ENCODE measurements at regions not wholly inside any gene's neighbourhood (a gene's known extent, or its start where the extent isn't known, plus 50 kb on each side); places are given as distances from the start of the nearest gene placed in this dataset.

DNA sequence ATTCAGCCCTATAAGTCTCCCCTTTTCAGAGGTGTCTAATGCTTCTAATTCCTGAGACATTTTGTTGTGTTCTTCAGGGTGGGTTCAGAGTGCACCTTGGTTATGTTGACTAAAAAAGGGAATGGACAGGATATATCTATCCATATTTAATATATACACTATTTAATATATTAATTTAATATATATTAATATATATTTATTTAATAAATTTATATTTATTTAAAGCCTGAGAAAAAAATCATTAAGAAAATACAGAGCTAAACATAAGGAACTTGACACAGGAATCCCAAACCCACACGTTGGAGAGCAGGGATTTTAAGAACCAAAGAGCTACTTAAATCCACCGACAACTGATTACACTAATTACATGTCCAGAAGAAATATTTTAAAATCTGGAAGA, 674.2 kb upstream of the KIRREL3 start:
- TF ChIP-seq, protein P1, sequence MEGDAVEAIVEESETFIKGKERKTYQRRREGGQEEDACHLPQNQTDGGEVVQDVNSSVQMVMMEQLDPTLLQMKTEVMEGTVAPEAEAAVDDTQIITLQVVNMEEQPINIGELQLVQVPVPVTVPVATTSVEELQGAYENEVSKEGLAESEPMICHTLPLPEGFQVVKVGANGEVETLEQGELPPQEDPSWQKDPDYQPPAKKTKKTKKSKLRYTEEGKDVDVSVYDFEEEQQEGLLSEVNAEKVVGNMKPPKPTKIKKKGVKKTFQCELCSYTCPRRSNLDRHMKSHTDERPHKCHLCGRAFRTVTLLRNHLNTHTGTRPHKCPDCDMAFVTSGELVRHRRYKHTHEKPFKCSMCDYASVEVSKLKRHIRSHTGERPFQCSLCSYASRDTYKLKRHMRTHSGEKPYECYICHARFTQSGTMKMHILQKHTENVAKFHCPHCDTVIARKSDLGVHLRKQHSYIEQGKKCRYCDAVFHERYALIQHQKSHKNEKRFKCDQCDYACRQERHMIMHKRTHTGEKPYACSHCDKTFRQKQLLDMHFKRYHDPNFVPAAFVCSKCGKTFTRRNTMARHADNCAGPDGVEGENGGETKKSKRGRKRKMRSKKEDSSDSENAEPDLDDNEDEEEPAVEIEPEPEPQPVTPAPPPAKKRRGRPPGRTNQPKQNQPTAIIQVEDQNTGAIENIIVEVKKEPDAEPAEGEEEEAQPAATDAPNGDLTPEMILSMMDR (conservative IDR thresholded peaks at IDR 0.05 in 1 of 2, IDR thresholded peaks at IDR 0.05 in 1 of 2; ENCODE audit: extremely low read depth in 1 of 2, insufficient read depth in 1 of 2, low read depth in 1 of 2, low read length in 2 of 2) = no peak
- no peak for TF ChIP-seq EZH2 (IDR thresholded peaks at IDR 0.05; ENCODE audit: borderline replicate concordance, low read length)
